Tibial nerve (tissue), 4 donors: ENCODE measurements at regions not wholly inside any gene's neighbourhood (a gene's known extent, or its start where the extent isn't known, plus 50 kb on each side); places are given as distances from the start of the nearest gene placed in this dataset.

ENCODE experiments used
- DNase-seq, 2 donors: peaks; one replicate each; pipeline ENCODE4 v3.0.0-alpha.2; 2019; ENCODE audit warnings: low spot score in 2 of 2
- H3K27ac ChIP-seq, 4 donors: fragments of 200-600 bp; sonication (generic) in 3 of 4; one replicate each; pipeline ENCODE4 v1.5.1; 2017 to 2019; ENCODE audit warnings: mild to moderate bottlenecking in 1 of 4
- H3K27me3 ChIP-seq, 2 donors: fragments of 200-600 bp; sonication (generic) in 1 of 2; one replicate each; pipeline versions ENCODE4 v1.5.1 to v1.6.0; 2017 to 2019
- H3K36me3 ChIP-seq, 3 donors: fragments of 200-600 bp; sonication (generic); one replicate each; pipeline ENCODE4 v1.5.1; 2018 to 2019
- H3K4me1 ChIP-seq, 4 donors: fragments of 200-600 bp; sonication (generic) in 3 of 4; one replicate each; pipeline ENCODE4 v1.5.1; 2017 to 2019
- H3K4me3 ChIP-seq, 4 donors: fragments of 200-600 bp; sonication (generic) in 3 of 4; one replicate each; pipeline ENCODE4 v1.5.1; 2017 to 2019; ENCODE audit warnings: mild to moderate bottlenecking in 1 of 4, moderate library complexity in 1 of 4
- H3K9me3 ChIP-seq, 4 donors: fragments of 200-600 bp; sonication (generic) in 3 of 4; one replicate each; pipeline ENCODE4 v1.5.1; 2017 to 2019
- EP300 ChIP-seq, 2 donors: sonication (generic); formaldehyde crosslinking; IDR thresholded peaks; one replicate each; pipeline ENCODE4 v1.6.1; 2017; ENCODE audit warnings: antibody characterized with exemption in 2 of 2, mild to moderate bottlenecking in 1 of 2
- POLR2A ChIP-seq, 2 donors: fragments of 450-650 bp; IDR thresholded peaks; one replicate each; pipeline ENCODE4 v1.6.1; 2017; ENCODE audit warnings: antibody characterized with exemption in 2 of 2, mild to moderate bottlenecking in 2 of 2, moderate library complexity in 2 of 2
- WGBS, 2 donors: methylation state at CpG; one replicate each; pipeline ENCODE4 v1.1.5; 2018; 5-methylcytosine and 5-hydroxymethylcytosine counted together
- TF ChIP-seq, protein P1 (sequence below), 5 experiments: fragments of 200-600 bp in 3 of 5; fragments of 450-650 bp in 2 of 5; sonication (generic) in 3 of 5; IDR thresholded peaks; one replicate each; pipeline ENCODE4 v1.5.1; 2016 to 2019; ENCODE audit warnings: antibody characterized with exemption in 5 of 5, mild to moderate bottlenecking in 3 of 5, moderate library complexity in 2 of 5

DNA sequence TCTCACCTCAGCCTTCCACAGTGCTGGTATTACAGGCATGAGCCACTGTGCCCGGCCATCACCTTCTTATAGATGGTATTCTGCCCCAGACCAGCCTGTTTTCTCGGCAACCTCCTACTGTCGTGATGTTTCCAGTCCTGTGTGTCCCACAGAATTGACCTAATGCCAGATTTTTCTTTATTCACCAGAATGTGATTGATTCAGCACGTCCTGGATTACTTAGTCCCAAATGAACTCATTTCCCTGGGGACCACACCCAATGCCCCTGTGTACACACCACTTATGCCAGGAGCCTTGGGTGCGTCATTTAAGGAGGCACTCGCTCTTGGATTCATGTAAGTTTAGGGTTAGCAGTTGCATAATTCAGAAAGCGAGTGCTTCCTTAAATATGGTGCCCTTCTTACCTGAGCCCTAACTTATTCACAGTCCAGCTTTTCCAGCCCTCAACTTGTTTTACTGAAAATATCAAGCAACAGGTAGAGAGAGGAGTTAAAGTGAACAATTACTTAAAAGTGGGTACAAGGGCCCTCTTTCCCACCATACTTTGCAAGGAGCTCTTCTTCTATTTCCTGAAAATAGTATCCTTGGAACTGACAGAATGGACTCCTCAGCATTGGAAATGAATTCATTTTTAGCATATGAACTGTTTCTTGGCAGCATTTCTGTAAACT, 64.6 kb upstream of the UBE2E1 start:
- no peak overlapping the region for H3K4me3 ChIP-seq
- TF ChIP-seq, protein P1, sequence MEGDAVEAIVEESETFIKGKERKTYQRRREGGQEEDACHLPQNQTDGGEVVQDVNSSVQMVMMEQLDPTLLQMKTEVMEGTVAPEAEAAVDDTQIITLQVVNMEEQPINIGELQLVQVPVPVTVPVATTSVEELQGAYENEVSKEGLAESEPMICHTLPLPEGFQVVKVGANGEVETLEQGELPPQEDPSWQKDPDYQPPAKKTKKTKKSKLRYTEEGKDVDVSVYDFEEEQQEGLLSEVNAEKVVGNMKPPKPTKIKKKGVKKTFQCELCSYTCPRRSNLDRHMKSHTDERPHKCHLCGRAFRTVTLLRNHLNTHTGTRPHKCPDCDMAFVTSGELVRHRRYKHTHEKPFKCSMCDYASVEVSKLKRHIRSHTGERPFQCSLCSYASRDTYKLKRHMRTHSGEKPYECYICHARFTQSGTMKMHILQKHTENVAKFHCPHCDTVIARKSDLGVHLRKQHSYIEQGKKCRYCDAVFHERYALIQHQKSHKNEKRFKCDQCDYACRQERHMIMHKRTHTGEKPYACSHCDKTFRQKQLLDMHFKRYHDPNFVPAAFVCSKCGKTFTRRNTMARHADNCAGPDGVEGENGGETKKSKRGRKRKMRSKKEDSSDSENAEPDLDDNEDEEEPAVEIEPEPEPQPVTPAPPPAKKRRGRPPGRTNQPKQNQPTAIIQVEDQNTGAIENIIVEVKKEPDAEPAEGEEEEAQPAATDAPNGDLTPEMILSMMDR (IDR thresholded peaks at IDR 0.05) = no peak
- TF ChIP-seq POLR2A (IDR thresholded peaks at IDR 0.05) = no peak
- TF ChIP-seq EP300 (IDR thresholded peaks at IDR 0.05) = no peak
- H3K9me3 ChIP-seq = no peaks in the 10 kb centered on the region
- no peaks in the 10 kb centered on the region for H3K36me3 ChIP-seq
- DNase-seq = no peak
- peaks cover 0 to 22% (median 5%) of the 10 kb centered on the region in 4 donors for H3K4me1 ChIP-seq
- no peak overlapping the region for H3K27ac ChIP-seq
- H3K27me3 ChIP-seq = no peaks in the 10 kb centered on the region
- WGBS, 2 donors = 77 to 85% methylated on average over 7 of the region's 7 CpGs

DNA sequence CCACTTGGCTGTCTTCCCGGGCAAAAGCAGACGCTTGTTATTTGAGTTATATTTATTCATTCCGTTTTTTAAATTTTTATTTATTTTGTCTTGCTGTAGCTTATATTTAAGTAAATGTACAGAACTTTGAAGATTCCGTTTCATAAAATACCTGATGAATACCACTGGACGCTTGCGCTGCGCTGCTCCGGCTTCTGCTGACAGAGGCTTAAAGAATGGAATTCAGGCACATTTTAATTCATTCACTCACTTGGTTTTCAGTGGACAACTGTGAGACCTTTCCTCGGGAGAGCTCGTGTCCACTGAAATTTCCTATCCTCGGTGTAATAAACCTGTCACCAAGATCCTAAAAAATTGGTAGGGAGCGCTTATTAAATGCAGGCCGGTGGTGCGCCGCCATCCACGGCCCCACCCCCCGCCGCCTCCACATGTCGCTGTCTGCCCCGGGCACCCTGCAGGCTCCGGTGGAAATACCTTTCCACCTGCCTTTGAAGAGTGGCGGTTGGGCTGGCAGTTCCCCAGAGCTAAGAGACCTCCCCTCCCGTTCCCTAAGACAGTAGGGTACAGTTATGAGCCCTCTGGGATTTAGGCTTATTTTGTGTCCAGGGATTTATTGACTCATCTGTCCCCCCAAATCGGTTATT, 62.5 kb upstream of the UBE2E1 start:
- Histone ChIP-seq H3K9me3 (no peaks in the 10 kb centered on the region), H3K4me3 (no peak overlapping the region), H3K4me1 (peaks cover 0 to 22% (median 5%) of the 10 kb centered on the region in 4 donors), H3K36me3 (no peaks in the 10 kb centered on the region), H3K27me3 (no peaks in the 10 kb centered on the region), H3K27ac (no peak overlapping the region)
- DNase-seq = no peak
- TF ChIP-seq POLR2A (IDR thresholded peaks at IDR 0.05) (no peak), EP300 (IDR thresholded peaks at IDR 0.05) (no peak)
- TF ChIP-seq, protein P1 (IDR thresholded peaks at IDR 0.05) = no peak
- WGBS, 2 donors = 61 to 65% methylated on average over 24 of the region's 24 CpGs

DNA sequence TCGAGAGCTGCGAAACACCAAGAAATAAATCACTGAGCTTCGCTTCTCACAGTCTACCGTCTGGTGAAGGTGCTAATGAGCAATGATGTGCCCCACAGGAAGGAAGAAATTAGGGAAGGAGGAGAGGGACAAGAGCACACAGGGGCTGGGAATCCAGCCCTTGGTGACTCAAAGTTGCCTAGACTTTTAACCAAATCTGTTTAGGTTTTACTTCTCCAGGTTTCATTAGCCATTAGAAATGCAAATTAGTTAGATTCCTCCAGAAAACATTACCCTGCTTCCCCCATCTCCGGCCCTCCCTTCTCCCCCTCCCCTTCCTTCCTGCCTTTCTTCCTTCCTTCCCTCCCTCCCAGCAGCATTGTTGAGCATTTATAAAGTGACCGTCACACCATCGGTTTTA, 59.3 kb upstream of the UBE2E1 start:
- no peak for DNase-seq
- H3K4me1 ChIP-seq = peaks cover 0 to 7% (median 0%) of the 10 kb centered on the region in 4 donors
- H3K27me3 ChIP-seq = no peaks in the 10 kb centered on the region
- H3K36me3 ChIP-seq = no peaks in the 10 kb centered on the region
- H3K27ac ChIP-seq = no peak overlapping the region
- no peak overlapping the region for H3K4me3 ChIP-seq
- 64 to 65% methylated on average over 7 of the region's 7 CpGs for WGBS, 2 donors
- TF ChIP-seq POLR2A (IDR thresholded peaks at IDR 0.05) = no peak
- TF ChIP-seq, protein P1 (IDR thresholded peaks at IDR 0.05) = no peak
- TF ChIP-seq EP300 (IDR thresholded peaks at IDR 0.05) = no peak
- H3K9me3 ChIP-seq = no peaks in the 10 kb centered on the region

DNA sequence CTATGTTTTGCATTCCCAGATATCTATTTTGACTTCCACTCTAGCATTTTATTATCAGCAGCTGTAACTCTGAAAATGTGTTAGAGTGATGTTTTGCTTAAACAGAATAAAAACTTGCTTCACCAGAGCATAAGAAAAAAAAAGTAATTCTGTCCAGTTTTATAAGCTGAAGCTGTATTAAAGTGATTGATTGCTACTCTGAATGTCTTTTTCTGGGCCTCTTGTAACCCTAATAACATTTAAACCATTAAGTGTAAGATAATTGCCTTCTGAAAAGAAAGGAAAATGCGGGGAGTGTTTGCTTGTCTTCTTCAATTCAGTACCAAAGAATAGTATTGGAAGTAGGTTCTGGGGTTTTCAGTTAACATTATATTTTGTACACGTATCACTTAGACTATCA, 57.9 kb upstream of the UBE2E1 start:
- TF ChIP-seq POLR2A (IDR thresholded peaks at IDR 0.05) = no peak
- TF ChIP-seq EP300 (IDR thresholded peaks at IDR 0.05) = no peak
- Histone ChIP-seq H3K4me3 (no peak overlapping the region), H3K27me3 (no peaks in the 10 kb centered on the region), H3K27ac (peak overlapping the region in 1 of 4 donors; percentile 22), H3K4me1 (peaks cover 0 to 11% (median 0%) of the 10 kb centered on the region in 4 donors), H3K9me3 (no peaks in the 10 kb centered on the region), H3K36me3 (no peaks in the 10 kb centered on the region)
- no peak for DNase-seq
- 73 to 82% methylated on average over 2 of the region's 2 CpGs for WGBS, 2 donors

DNA sequence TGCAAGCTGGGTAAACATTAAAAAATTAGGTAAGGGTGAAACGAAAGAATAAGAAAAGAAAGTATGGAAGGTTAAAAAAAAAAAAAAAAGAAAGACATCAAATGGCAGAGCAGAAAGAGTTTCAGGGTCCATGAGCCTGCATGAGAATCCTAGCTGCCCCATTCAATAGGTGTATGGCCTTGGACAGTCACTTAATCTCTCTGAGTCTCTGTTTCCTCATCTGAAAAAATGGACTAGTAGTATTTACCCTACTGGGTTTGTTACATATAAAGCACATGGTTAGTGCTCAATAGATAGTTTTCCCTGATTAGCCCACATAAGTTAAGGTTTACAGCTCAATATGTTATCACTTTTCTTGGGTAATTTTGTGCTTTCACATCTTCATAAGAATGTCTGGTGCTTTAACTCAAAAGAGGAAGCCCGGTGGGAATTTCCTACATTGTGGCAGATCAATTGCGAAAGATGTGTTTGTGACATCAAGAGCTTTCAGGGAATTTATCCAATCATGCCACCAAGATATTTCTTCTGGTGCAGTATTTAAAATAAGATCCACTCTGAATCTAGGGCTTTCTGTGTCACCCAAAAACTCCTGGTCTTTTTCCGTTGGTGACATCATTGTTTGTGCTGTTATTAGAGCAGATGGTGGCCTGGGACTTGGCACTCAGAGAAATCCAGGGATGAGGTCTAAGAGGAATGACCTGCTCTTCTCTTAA, 57.2 kb upstream of the UBE2E1 start:
- H3K27ac ChIP-seq = peak overlapping the region in 1 of 4 donors; percentile 22
- peak in 1 of 2 donors; percentile 58 for DNase-seq
- no peaks in the 10 kb centered on the region for H3K36me3 ChIP-seq
- no peaks in the 10 kb centered on the region for H3K27me3 ChIP-seq
- WGBS, 2 donors = 71 to 77% methylated on average over 4 of the region's 4 CpGs
- TF ChIP-seq POLR2A (IDR thresholded peaks at IDR 0.05) (no peak), EP300 (IDR thresholded peaks at IDR 0.05) (peak; percentile 42 to 68)
- TF ChIP-seq, protein P1 (IDR thresholded peaks at IDR 0.05) = no peak
- no peaks in the 10 kb centered on the region for H3K9me3 ChIP-seq
- H3K4me3 ChIP-seq = no peak overlapping the region
- H3K4me1 ChIP-seq = peaks cover 0 to 11% (median 0%) of the 10 kb centered on the region in 4 donors
